ENCODE measurements at regions not wholly inside any gene's neighbourhood (a gene's known extent, or its start where the extent isn't known, plus 50 kb on each side); places are given as distances from the start of the nearest gene placed in this dataset.
A peak's percentile ranks its signal among the peaks of the same experiment; 100 is the strongest.
"Not testable (repeated sequence)": the region's sequence is repeated elsewhere in the genome, so short reads cannot be mapped to it uniquely, and the experiment has no call there.

- no peak for DNase-seq
Measured at GRCh38 chrX:9271789-9272525, 192.9 kb upstream of the TBL1X start.

GRCh38 chrX:9273744-9274143, 191.1 kb upstream of the TBL1X start:
- DNase-seq: no peak

- no peak for DNase-seq
Measured at GRCh38 chrX:9278475-9279233, 186.2 kb upstream of the TBL1X start.

- no peak for DNase-seq
Measured at GRCh38 chrX:9279234-9279544, 185.7 kb upstream of the TBL1X start.

GRCh38 chrX:9280831-9281230, 184.0 kb upstream of the TBL1X start:
- no peak for DNase-seq

- DNase-seq: no peak
Measured at GRCh38 chrX:9282325-9282724, 182.5 kb upstream of the TBL1X start.

- no peak for DNase-seq
Measured at GRCh38 chrX:9285342-9285771, 179.5 kb upstream of the TBL1X start.

GRCh38 chrX:9286234-9286633, 178.6 kb upstream of the TBL1X start:
- no peak for DNase-seq

GRCh38 chrX:9291629-9292028, 173.2 kb upstream of the TBL1X start:
- peak; percentile 80 for DNase-seq

- DNase-seq: no peak
Measured at GRCh38 chrX:9293051-9293496, 171.8 kb upstream of the TBL1X start.

GRCh38 chrX:9293903-9294302, 171.0 kb upstream of the TBL1X start:
- no peak for DNase-seq

- no peak for DNase-seq
Measured at GRCh38 chrX:9295551-9295950, 169.3 kb upstream of the TBL1X start.

- DNase-seq: no peak
Measured at GRCh38 chrX:9298221-9298620, 166.6 kb upstream of the TBL1X start.

GRCh38 chrX:9299681-9300080, 165.2 kb upstream of the TBL1X start:
- not testable (repeated sequence) for DNase-seq

- no peak for DNase-seq
Measured at GRCh38 chrX:9301836-9302235, 163.0 kb upstream of the TBL1X start.

- DNase-seq: no peak
Measured at GRCh38 chrX:9302381-9302780, 162.5 kb upstream of the TBL1X start.

GRCh38 chrX:9308426-9308825, 156.4 kb upstream of the TBL1X start:
- no peak for DNase-seq

- no peak for DNase-seq
Measured at GRCh38 chrX:9310616-9311015, 154.2 kb upstream of the TBL1X start.

GRCh38 chrX:9311421-9312160, 153.3 kb upstream of the TBL1X start:
- no peak for DNase-seq

- DNase-seq: no peak
Measured at GRCh38 chrX:9312922-9313867, 151.7 kb upstream of the TBL1X start.

- no peak for DNase-seq
Measured at GRCh38 chrX:9315086-9315485, 149.8 kb upstream of the TBL1X start.

GRCh38 chrX:9316096-9316495, 148.8 kb upstream of the TBL1X start:
- DNase-seq: no peak

GRCh38 chrX:9317176-9317575, 147.7 kb upstream of the TBL1X start:
- no peak for DNase-seq

Data from NCI-H1105 treated with DMSO at 0.1 percent for 48 hours (cell line).